ENCODE measurements at regions not wholly inside any gene's neighbourhood (a gene's known extent, or its start where the extent isn't known, plus 50 kb on each side); places are given as distances from the start of the nearest gene placed in this dataset.
"Not testable (repeated sequence)": the region's sequence is repeated elsewhere in the genome, so short reads cannot be mapped to it uniquely, and the experiment has no call there.

DNA sequence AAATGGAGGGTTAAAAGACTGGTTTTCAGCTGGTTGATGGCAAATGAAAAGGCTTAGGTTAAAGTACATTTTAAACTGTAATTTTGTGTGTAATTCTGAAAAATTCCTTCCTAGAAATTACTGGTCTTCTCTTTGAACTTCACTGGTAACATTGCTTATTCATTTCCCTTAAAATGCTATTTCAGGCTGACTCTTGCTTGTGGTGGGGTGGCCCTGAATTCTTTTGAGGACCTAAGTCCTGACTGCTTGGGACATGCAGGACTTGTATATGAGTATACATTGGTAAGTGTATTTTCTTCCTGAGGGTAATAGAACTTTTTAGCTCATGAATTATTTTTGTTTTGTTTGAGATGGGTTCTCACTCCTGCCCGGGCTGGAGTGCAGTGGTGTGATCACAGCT is 63.0 kb upstream of the ERV3-1 start:
- not testable (repeated sequence) for DNase-seq (ENCODE audit: low read depth in 1 of 2, low spot score in 1 of 2)

DNA sequence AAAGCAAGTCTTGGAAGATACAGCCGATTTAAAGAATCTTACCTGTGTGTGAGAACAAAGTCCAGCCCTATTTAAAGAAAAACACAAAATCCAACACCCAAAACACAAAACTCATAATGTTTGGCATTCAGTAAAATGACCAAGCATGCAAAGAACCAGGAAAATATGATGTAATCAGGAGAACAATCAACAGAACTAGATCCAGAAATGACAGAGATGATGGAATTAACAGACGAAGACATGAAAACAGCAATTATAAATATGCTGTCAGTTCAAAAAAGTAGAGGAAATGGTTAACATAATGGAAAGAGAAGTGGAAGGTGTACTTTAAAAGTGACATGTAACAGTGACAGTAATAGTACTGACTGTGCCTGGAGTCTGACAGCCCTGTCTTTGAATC is 56.1 kb upstream of the ERV3-1 start:
- DNase-seq (ENCODE audit: low read depth in 1 of 2, low spot score in 1 of 2), result not testable (repeated sequence)

DNA sequence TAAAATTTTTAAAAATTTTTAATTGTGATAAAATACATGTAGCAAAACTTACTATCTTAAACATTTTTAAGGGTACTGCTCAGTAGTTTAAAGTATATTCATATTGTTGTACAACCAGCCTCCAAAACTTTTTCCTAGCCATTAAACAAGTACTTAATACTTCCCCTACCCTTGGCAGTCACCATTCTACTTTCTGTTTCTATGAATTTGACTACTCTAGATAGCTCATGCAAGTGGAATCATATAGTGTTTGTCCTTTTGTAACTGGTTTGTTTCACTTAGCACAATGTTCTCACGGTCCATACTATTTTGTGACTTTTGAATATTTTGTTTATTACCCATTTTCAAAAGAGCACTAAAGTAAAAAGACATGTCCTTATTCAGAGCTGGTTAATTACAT is 52.8 kb upstream of the ERV3-1 start:
- not testable (repeated sequence) for DNase-seq (ENCODE audit: low read depth in 1 of 2, low spot score in 1 of 2)

Data from activated CD4-positive, alpha-beta T cell treated with anti-CD3 and anti-CD28 coated beads, Interleukin-2, amount 50 U/mL, for 24 hours (primary cell).